Erythroblast (primary cell): ENCODE measurements at regions not wholly inside any gene's neighbourhood (a gene's known extent, or its start where the extent isn't known, plus 50 kb on each side); places are given as distances from the start of the nearest gene placed in this dataset.

Experiments used
- GATA1 ChIP-seq: IDR thresholded peaks from 2 replicates; pipeline ENCODE4 v1.6.1; 2011; ENCODE audit warnings: low read depth, mild to moderate bottlenecking, control low read depth, low read length, moderate library complexity
- POLR2A ChIP-seq: IDR thresholded peaks from 2 replicates; pipeline ENCODE4 v1.6.1; 2011; ENCODE audit warnings: mild to moderate bottlenecking, low read length

- TF ChIP-seq POLR2A (no peak), GATA1 (no peak)
Measured at GRCh38 chrY:15805985-15806384, 1281.7 kb downstream of the NLGN4Y start.
